SK-N-SH (cell line): ENCODE measurements at regions not wholly inside any gene's neighbourhood (a gene's known extent, or its start where the extent isn't known, plus 50 kb on each side); places are given as distances from the start of the nearest gene placed in this dataset.

ENCODE experiments used
- CTCF ChIA-PET: fragments of 300-600, 350-600 bp; formaldehyde crosslinking; extraction: SDS; loops from one replicate; lab custom pipeline; 2021; lab: Yijun Ruan, JAX
- POLR2A ChIA-PET: fragments of 350-600 bp; sonication (Branson Sonifier 250); formaldehyde crosslinking; extraction: SDS; loops from one replicate; lab custom pipeline; 2020; ENCODE audit warnings: antibody characterized with exemption, inconsistent platforms; lab: Yijun Ruan, JAX
- DNase-seq: peaks from one replicate; pipeline ENCODE4 v3.0.0; 2012
- H2AFZ ChIP-seq: fragments of 200-600 bp; sonication (generic); 2 replicates; pipeline ENCODE4 v1.8.1; 2016; ENCODE audit warnings: antibody characterized with exemption, mild to moderate bottlenecking, low read depth
- H3F3A ChIP-seq: fragments of 200-600 bp; sonication (generic); replicated peaks from 2 replicates; pipeline ENCODE3; 2016; ENCODE audit warnings: antibody characterized with exemption, mild to moderate bottlenecking; ENCODE audit not compliant: insufficient read depth
- H3K27ac ChIP-seq, 2 experiments: fragments of 200-500 bp in 1 of 2; fragments of 200-600 bp in 1 of 2; sonication (Bioruptor generic) in 1 of 2; sonication (generic), shearing (Covaris generic) in 1 of 2; 2 replicates each; pipeline versions ENCODE4 v1.5.1 to v1.6.1; 2014 to 2016; ENCODE audit warnings: low read depth in 2 of 2, inconsistent platforms in 1 of 2, low read length in 1 of 2, mild to moderate bottlenecking in 1 of 2, mixed read lengths in 1 of 2
- H3K27me3 ChIP-seq: fragments of 200-600 bp; sonication (generic), shearing (Covaris generic); 2 replicates; pipeline ENCODE4 v1.6.1; 2016; ENCODE audit warnings: mixed run types; ENCODE audit not compliant: insufficient read depth
- H3K36me3 ChIP-seq, 2 experiments: fragments of 200-500 bp in 1 of 2; fragments of 200-600 bp in 1 of 2; sonication (Bioruptor generic) in 1 of 2; sonication (generic) in 1 of 2; replicated peaks in 1 of 2; 2 replicates each; pipeline versions ENCODE3 to v1.5.1; 2014 to 2016; ENCODE audit warnings: low read length in 1 of 2, mild to moderate bottlenecking in 1 of 2; ENCODE audit not compliant: insufficient read depth in 2 of 2, control insufficient read depth in 1 of 2
- H3K4me1 ChIP-seq, 2 experiments: fragments of 200-500 bp in 1 of 2; fragments of 200-600 bp in 1 of 2; sonication (Bioruptor generic) in 1 of 2; sonication (generic), shearing (Covaris generic) in 1 of 2; 2 replicates each; pipeline versions ENCODE4 v1.5.1 to v1.6.1; 2014 to 2016; ENCODE audit warnings: low read depth in 1 of 2, low read length in 1 of 2, mixed run types in 1 of 2; ENCODE audit not compliant: insufficient read depth in 2 of 2, control insufficient read depth in 1 of 2
- H3K4me2 ChIP-seq: fragments of 200-600 bp; sonication (generic), shearing (Covaris generic); 2 replicates; pipeline ENCODE4 v1.6.1; 2017; ENCODE audit warnings: mixed run types
- H3K4me3 ChIP-seq, 2 experiments: fragments of 200-500 bp in 1 of 2; fragments of 200-600 bp in 1 of 2; sonication (Bioruptor generic) in 1 of 2; sonication (generic), shearing (Covaris generic) in 1 of 2; 2 replicates each; pipeline versions ENCODE4 v1.5.1 to v1.8.1; 2014 to 2016; ENCODE audit warnings: low read depth in 2 of 2, inconsistent platforms in 1 of 2, low read length in 1 of 2, mild to moderate bottlenecking in 1 of 2, mixed read lengths in 1 of 2, moderate library complexity in 1 of 2
- H3K79me2 ChIP-seq: fragments of 200-600 bp; sonication (generic); 2 replicates; pipeline ENCODE4 v1.8.1; 2017; ENCODE audit warnings: mild to moderate bottlenecking; ENCODE audit not compliant: insufficient read depth
- H3K9ac ChIP-seq: fragments of 200-600 bp; sonication (generic); 2 replicates; pipeline ENCODE4 v1.6.1; 2017; ENCODE audit warnings: mixed run types
- H3K9me2 ChIP-seq: fragments of 200-600 bp; sonication (generic); 2 replicates; pipeline ENCODE4 v1.6.1; 2017; ENCODE audit warnings: mixed run types
- H3K9me3 ChIP-seq: fragments of 200-600 bp; sonication (generic); 2 replicates; pipeline ENCODE4 v1.6.1; 2017; ENCODE audit warnings: mixed run types, mild to moderate bottlenecking, moderate library complexity
- H4K20me1 ChIP-seq: fragments of 200-600 bp; sonication (generic); 2 replicates; pipeline ENCODE4 v1.6.1; 2017; ENCODE audit warnings: mild to moderate bottlenecking, mixed run types; ENCODE audit not compliant: insufficient read depth
- ELF1 ChIP-seq: IDR thresholded peaks from 2 replicates; pipeline ENCODE4 v1.4.0; 2012
- EP300 ChIP-seq, 2 experiments: IDR thresholded peaks; 2 replicates each; pipeline versions ENCODE4 v1.4.0 to v1.6.1; 2012; ENCODE audit warnings: borderline replicate concordance in 1 of 2, low read depth in 1 of 2, low read length in 1 of 2
- FOSL2 ChIP-seq: IDR thresholded peaks from 2 replicates; pipeline ENCODE4 v1.4.0; 2012; ENCODE audit warnings: low read depth, mild to moderate bottlenecking, moderate library complexity, borderline replicate concordance
- FOXJ3 ChIP-seq: sonication (generic); formaldehyde crosslinking; IDR thresholded peaks from 2 replicates; pipeline ENCODE4 v1.5.1; 2020; ENCODE audit warnings: mild to moderate bottlenecking, missing genetic modification reagents
- GATA2 ChIP-seq: sonication (generic); formaldehyde crosslinking; IDR thresholded peaks from 2 replicates; pipeline ENCODE4 v1.5.0; 2020; ENCODE audit warnings: mild to moderate bottlenecking, missing genetic modification reagents
- MEF2A ChIP-seq: IDR thresholded peaks from 2 replicates; pipeline ENCODE4 v1.4.0; 2012; ENCODE audit warnings: low read depth, borderline replicate concordance
- NFIC ChIP-seq: IDR thresholded peaks from 2 replicates; pipeline ENCODE4 v1.4.0; 2012; ENCODE audit warnings: borderline replicate concordance
- RFX5 ChIP-seq: IDR thresholded peaks from 2 replicates; pipeline ENCODE4 v1.6.1; 2012; ENCODE audit warnings: mild to moderate bottlenecking, improper control_type of control experiment, low read length
- RXRA ChIP-seq: IDR thresholded peaks from 2 replicates; pipeline ENCODE4 v1.4.0; 2012; ENCODE audit warnings: low read depth, mild to moderate bottlenecking, borderline replicate concordance
- TCF12 ChIP-seq: IDR thresholded peaks from 2 replicates; pipeline ENCODE4 v1.4.0; 2012
- YY1 ChIP-seq: IDR thresholded peaks from 2 replicates; pipeline ENCODE4 v1.4.0; 2012; ENCODE audit warnings: low read depth, mild to moderate bottlenecking
- WGBS: methylation state at CpG from one replicate; pipeline ENCODE4 v1.1.6; 2017; ENCODE audit warnings: low lambda C conversion rate; 5-methylcytosine and 5-hydroxymethylcytosine counted together
- TF ChIP-seq, protein P1 (sequence below): IDR thresholded peaks from 2 replicates; pipeline ENCODE4; 2012
- TF ChIP-seq, protein P2 (sequence below): IDR thresholded peaks from 2 replicates; pipeline ENCODE4 v1.4.0; 2012; ENCODE audit warnings: low read depth, borderline replicate concordance
- TF ChIP-seq, protein P3 (sequence below): IDR thresholded peaks from 2 replicates; pipeline ENCODE4 v1.4.0; 2012; ENCODE audit warnings: low read depth, borderline replicate concordance
- TF ChIP-seq, protein P4 (sequence below): fragments of 150-350 bp; IDR thresholded peaks from 2 replicates; pipeline ENCODE4 v1.6.1; 2016; ENCODE audit warnings: mild to moderate bottlenecking, low read depth, low read length
- TF ChIP-seq, protein P5 (sequence below): IDR thresholded peaks from 2 replicates; pipeline ENCODE4 v1.6.1; 2012; ENCODE audit warnings: mild to moderate bottlenecking, low read depth, low read length, moderate library complexity

DNA sequence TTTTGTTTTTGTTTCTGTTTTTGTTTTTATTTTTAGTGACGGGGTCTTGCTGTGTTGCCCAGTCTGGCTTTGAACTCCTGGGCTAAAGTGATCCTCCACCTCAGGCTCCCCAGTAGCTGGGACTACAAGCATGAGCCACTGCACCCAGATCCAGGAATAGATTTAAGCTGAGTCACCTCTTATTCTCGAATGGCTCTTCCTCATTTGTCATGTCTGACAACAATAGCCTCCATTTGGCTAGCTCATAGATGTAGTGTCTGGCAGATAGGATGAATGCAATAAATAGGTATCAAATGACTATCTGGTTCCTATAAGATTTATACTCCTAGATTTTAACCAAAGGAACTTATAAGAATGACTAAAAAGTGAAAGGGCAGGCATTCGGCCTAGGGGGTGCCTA is 172.9 kb downstream of the TMEM26 start (continued):
- TF ChIP-seq GATA2 (CRISPR knock-in tag) (no peak), TCF12 (peak; percentile 63), NFIC (peak; percentile 57; the same call in 1 of the 2 replicates), YY1 (peak; percentile 39; the same call in 1 of the 2 replicates), FOSL2 (peak; percentile 77), EP300 (IDR thresholded peaks at IDR 0.05; ENCODE audit: borderline replicate concordance in 1 of 2, low read depth in 1 of 2, low read length in 1 of 2) (peak in 1 of 2 experiments; percentile 66; a peak in 1 of 4 replicates), MEF2A (peak; percentile 73; the same call in 1 of the 2 replicates), ELF1 (0 out of 2 replicates have a peak, but pooled peaks have one; percentile 12), RXRA (peak; percentile 30; the same call in 1 of the 2 replicates)
- TF ChIP-seq, protein P1, sequence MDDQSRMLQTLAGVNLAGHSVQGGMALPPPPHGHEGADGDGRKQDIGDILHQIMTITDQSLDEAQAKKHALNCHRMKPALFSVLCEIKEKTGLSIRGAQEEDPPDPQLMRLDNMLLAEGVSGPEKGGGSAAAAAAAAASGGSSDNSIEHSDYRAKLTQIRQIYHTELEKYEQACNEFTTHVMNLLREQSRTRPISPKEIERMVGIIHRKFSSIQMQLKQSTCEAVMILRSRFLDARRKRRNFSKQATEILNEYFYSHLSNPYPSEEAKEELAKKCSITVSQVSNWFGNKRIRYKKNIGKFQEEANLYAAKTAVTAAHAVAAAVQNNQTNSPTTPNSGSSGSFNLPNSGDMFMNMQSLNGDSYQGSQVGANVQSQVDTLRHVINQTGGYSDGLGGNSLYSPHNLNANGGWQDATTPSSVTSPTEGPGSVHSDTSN, result peak; percentile 94
- TF ChIP-seq, all 33 proteins: peak for 10

DNA sequence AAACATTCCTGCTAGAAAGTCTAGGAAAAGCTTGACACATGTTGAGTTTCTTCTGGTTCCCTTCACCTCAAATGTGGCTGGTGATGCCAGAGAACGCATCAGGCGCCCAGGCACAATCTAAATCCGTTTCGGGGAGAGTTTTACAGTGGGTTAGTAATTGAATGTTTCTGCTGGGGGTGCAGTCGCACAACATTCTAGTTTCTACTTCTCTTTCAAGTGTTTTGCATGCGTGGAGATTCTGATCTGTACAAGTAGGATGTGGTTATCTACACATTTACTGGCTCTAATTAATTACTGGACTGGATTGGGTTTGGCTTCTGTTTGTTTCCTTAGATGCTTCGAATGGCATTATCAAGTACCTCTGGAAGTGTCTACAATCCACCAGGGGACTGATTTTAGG is 173.8 kb downstream of the TMEM26 start:
- POLR2A ChIA-PET, result no interaction called here
- Histone ChIP-seq H3F3A (no peaks in the 10 kb centered on the region), H2AFZ (no peak overlapping the region), H3K36me3 (no peaks in the 10 kb centered on the region), H3K4me1 (no peaks in the 10 kb centered on the region; a peak in 1 of 4 replicates), H3K4me3 (no peak overlapping the region), H3K27me3 (no peaks in the 10 kb centered on the region), H4K20me1 (no peaks in the 10 kb centered on the region), H3K27ac (no peak overlapping the region), H3K79me2 (no peaks in the 10 kb centered on the region), H3K9me3 (no peaks in the 10 kb centered on the region), H3K4me2 (no peak overlapping the region), H3K9me2 (no peaks in the 10 kb centered on the region), H3K9ac (no peak overlapping the region)
- no peak for DNase-seq
- CTCF ChIA-PET, result interaction anchor here (1.3 to 1.5 kb wide), 2 partner anchors 16 to 138 kb away, joined by 3 to 4 read pairs; no protein-coding TSS in a partner anchor
- WGBS, result 89% methylated on average over 7 of the region's 7 CpGs
- no peak for TF ChIP-seq GATA2 (CRISPR knock-in tag)
- no peak for TF ChIP-seq RXRA
- TF ChIP-seq FOSL2, result no peak
- TF ChIP-seq, protein P2, sequence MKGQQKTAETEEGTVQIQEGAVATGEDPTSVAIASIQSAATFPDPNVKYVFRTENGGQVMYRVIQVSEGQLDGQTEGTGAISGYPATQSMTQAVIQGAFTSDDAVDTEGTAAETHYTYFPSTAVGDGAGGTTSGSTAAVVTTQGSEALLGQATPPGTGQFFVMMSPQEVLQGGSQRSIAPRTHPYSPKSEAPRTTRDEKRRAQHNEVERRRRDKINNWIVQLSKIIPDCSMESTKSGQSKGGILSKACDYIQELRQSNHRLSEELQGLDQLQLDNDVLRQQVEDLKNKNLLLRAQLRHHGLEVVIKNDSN, result no peak
- TF ChIP-seq FOXJ3 (CRISPR knock-in tag), result no peak

DNA sequence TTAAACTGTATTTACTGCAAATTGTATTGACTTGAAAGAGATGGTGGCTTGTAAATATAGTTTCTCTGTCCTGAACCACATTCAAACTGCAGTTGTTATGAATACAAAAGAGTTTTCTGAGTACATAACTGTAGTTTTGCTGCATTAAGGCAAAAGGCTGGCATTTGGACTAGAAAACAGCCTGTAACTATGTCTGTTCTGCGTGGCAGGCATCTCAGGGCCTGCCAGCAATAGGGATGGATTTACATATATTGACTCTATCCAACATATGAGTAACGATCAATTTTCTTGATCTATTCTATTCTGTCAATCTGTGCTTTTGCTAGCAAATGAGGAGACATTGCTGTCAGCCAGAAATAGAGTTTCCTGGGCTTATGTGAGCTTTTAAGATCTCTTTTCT is 174.6 kb downstream of the TMEM26 start:
- Histone ChIP-seq H3K4me2 (no peak overlapping the region), H3K27me3 (no peaks in the 10 kb centered on the region), H3K4me3 (no peak overlapping the region), H3K9ac (no peak overlapping the region), H3K9me2 (no peaks in the 10 kb centered on the region), H3K9me3 (no peaks in the 10 kb centered on the region), H4K20me1 (no peaks in the 10 kb centered on the region), H3F3A (no peaks in the 10 kb centered on the region), H2AFZ (no peak overlapping the region), H3K79me2 (no peaks in the 10 kb centered on the region), H3K27ac (no peak overlapping the region), H3K36me3 (no peaks in the 10 kb centered on the region), H3K4me1 (no peaks in the 10 kb centered on the region; a peak in 1 of 4 replicates)
- no peak for DNase-seq
- ChIA-PET CTCF (interaction anchor here (0.6 to 1.5 kb wide), 2 partner anchors 17 to 138 kb away, joined by 4 read pairs; no protein-coding TSS in a partner anchor), POLR2A (no interaction called here)
- whole genome bisulfite sequencing, result 62% methylated on average over 2 of the region's 2 CpGs
- TF ChIP-seq TCF12 (no peak), NFIC (no peak), RFX5 (no peak), RXRA (no peak), YY1 (no peak)
- TF ChIP-seq, protein P3, sequence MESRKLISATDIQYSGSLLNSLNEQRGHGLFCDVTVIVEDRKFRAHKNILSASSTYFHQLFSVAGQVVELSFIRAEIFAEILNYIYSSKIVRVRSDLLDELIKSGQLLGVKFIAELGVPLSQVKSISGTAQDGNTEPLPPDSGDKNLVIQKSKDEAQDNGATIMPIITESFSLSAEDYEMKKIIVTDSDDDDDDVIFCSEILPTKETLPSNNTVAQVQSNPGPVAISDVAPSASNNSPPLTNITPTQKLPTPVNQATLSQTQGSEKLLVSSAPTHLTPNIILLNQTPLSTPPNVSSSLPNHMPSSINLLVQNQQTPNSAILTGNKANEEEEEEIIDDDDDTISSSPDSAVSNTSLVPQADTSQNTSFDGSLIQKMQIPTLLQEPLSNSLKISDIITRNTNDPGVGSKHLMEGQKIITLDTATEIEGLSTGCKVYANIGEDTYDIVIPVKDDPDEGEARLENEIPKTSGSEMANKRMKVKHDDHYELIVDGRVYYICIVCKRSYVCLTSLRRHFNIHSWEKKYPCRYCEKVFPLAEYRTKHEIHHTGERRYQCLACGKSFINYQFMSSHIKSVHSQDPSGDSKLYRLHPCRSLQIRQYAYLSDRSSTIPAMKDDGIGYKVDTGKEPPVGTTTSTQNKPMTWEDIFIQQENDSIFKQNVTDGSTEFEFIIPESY, result no peak
- TF ChIP-seq, protein P4, sequence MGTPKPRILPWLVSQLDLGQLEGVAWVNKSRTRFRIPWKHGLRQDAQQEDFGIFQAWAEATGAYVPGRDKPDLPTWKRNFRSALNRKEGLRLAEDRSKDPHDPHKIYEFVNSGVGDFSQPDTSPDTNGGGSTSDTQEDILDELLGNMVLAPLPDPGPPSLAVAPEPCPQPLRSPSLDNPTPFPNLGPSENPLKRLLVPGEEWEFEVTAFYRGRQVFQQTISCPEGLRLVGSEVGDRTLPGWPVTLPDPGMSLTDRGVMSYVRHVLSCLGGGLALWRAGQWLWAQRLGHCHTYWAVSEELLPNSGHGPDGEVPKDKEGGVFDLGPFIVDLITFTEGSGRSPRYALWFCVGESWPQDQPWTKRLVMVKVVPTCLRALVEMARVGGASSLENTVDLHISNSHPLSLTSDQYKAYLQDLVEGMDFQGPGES, result no peak
- TF ChIP-seq, protein P5, sequence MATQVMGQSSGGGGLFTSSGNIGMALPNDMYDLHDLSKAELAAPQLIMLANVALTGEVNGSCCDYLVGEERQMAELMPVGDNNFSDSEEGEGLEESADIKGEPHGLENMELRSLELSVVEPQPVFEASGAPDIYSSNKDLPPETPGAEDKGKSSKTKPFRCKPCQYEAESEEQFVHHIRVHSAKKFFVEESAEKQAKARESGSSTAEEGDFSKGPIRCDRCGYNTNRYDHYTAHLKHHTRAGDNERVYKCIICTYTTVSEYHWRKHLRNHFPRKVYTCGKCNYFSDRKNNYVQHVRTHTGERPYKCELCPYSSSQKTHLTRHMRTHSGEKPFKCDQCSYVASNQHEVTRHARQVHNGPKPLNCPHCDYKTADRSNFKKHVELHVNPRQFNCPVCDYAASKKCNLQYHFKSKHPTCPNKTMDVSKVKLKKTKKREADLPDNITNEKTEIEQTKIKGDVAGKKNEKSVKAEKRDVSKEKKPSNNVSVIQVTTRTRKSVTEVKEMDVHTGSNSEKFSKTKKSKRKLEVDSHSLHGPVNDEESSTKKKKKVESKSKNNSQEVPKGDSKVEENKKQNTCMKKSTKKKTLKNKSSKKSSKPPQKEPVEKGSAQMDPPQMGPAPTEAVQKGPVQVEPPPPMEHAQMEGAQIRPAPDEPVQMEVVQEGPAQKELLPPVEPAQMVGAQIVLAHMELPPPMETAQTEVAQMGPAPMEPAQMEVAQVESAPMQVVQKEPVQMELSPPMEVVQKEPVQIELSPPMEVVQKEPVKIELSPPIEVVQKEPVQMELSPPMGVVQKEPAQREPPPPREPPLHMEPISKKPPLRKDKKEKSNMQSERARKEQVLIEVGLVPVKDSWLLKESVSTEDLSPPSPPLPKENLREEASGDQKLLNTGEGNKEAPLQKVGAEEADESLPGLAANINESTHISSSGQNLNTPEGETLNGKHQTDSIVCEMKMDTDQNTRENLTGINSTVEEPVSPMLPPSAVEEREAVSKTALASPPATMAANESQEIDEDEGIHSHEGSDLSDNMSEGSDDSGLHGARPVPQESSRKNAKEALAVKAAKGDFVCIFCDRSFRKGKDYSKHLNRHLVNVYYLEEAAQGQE, result no peak
